Right atrium auricular region (tissue), 2 donors: ENCODE measurements at regions not wholly inside any gene's neighbourhood (a gene's known extent, or its start where the extent isn't known, plus 50 kb on each side); places are given as distances from the start of the nearest gene placed in this dataset.

ENCODE experiments used
- DNase-seq: peaks from one replicate; pipeline ENCODE4 v3.0.0-alpha.2; 2019; ENCODE audit warnings: low spot score
- H3K27ac ChIP-seq, 2 donors: fragments of 200-600 bp; sonication (generic); 1 replicate in 1 of 2; 2 replicates in 1 of 2; pipeline ENCODE4 v1.5.1; 2016 to 2019
- H3K27me3 ChIP-seq, 2 donors: fragments of 200-600 bp; sonication (generic); one replicate each; pipeline versions ENCODE4 v1.5.1 to v1.6.0; 2017 to 2019
- H3K36me3 ChIP-seq: fragments of 200-600 bp; sonication (generic); one replicate; pipeline ENCODE4 v1.5.1; 2016
- H3K4me1 ChIP-seq, 2 donors: fragments of 200-600 bp; sonication (generic); one replicate each; pipeline versions ENCODE4 v1.5.1 to v1.6.0; 2017 to 2019
- H3K4me3 ChIP-seq, 2 donors: fragments of 200-600 bp; sonication (generic); 1 replicate in 1 of 2; 2 replicates in 1 of 2; pipeline ENCODE4 v1.5.1; 2017 to 2019; ENCODE audit warnings: mild to moderate bottlenecking in 1 of 2, moderate library complexity in 1 of 2
- H3K9me3 ChIP-seq, 2 donors: fragments of 200-600 bp; sonication (generic); one replicate each; pipeline ENCODE4 v1.5.1; 2019
- TF ChIP-seq, protein P1 (sequence below), 2 donors: fragments of 200-600 bp; sonication (generic); IDR thresholded peaks; one replicate each; pipeline ENCODE4 v1.5.1; 2019; ENCODE audit warnings: antibody characterized with exemption in 2 of 2

DNA sequence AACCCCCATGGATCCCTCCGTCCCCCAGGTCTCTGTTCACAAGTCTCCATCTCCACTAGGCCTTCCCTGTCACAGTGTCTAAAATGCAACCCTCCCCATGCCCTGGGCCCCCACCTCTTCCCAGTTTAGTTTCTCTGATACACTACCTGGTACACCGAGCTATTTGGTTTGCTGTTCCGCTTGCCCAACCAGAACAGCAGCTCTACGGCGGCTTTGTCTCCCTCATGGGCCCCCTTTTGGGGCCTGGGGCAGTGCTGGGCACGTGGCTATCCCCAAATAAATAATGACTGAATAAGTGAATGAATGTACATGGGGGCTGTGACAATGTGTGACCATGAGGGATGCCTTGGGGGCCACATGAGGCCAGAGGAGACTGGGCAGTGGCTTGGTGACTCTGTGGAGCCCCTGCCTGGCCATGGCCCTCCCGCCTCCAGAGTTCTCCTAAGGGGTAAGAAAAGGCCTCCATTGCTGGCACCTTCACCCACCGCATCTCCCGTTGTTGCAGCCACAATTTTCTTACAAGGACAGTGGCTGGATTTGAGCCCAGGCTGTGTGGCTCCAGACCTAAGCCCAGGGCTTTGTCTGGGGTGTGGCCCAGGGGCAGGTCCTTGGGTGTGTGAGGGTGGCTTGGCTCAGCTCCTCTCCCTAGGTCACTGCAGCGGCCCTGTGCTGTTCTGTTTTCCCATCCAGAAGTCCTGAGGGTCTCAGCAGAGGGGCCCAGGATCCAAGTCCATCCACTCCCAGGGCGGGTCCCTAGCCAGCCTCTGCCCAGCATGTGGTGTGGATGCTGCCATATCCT, 408.5 kb upstream of the SULF2 start:
- no peak overlapping the region for H3K4me3 ChIP-seq
- no peak overlapping the region for H3K27ac ChIP-seq
- H3K4me1 ChIP-seq = no peaks in the 10 kb centered on the region
- TF ChIP-seq, protein P1, sequence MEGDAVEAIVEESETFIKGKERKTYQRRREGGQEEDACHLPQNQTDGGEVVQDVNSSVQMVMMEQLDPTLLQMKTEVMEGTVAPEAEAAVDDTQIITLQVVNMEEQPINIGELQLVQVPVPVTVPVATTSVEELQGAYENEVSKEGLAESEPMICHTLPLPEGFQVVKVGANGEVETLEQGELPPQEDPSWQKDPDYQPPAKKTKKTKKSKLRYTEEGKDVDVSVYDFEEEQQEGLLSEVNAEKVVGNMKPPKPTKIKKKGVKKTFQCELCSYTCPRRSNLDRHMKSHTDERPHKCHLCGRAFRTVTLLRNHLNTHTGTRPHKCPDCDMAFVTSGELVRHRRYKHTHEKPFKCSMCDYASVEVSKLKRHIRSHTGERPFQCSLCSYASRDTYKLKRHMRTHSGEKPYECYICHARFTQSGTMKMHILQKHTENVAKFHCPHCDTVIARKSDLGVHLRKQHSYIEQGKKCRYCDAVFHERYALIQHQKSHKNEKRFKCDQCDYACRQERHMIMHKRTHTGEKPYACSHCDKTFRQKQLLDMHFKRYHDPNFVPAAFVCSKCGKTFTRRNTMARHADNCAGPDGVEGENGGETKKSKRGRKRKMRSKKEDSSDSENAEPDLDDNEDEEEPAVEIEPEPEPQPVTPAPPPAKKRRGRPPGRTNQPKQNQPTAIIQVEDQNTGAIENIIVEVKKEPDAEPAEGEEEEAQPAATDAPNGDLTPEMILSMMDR (IDR thresholded peaks at IDR 0.05) = no peak
- H3K36me3 ChIP-seq = no peaks in the 10 kb centered on the region
- no peaks in the 10 kb centered on the region for H3K9me3 ChIP-seq
- no peak for DNase-seq
- H3K27me3 ChIP-seq = no peaks in the 10 kb centered on the region

DNA sequence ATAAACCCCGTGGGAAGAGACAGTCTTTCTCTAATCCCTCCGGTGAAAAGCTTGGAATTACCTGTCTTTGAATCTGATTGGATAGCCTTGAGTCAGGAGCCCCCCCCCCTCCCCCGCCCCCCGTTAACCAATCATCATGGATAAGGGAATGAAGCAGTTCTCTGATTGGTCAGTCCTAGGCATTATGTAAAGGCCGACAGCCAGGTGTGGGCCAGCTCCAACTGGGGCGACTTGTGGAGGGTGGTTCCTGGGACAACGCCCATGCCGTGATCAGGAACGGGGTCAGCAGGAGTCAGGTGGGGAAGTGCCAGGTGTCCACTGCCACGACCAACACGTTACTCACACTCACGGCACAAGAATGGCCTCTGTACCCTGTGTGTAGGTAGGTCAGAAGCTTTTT, 406.8 kb upstream of the SULF2 start:
- DNase-seq = no peak
- H3K36me3 ChIP-seq = no peaks in the 10 kb centered on the region
- no peaks in the 10 kb centered on the region for H3K9me3 ChIP-seq
- TF ChIP-seq, protein P1 (IDR thresholded peaks at IDR 0.05) = no peak
- H3K4me1 ChIP-seq = no peaks in the 10 kb centered on the region
- H3K27ac ChIP-seq = no peak overlapping the region
- no peak overlapping the region for H3K4me3 ChIP-seq
- no peaks in the 10 kb centered on the region for H3K27me3 ChIP-seq

DNA sequence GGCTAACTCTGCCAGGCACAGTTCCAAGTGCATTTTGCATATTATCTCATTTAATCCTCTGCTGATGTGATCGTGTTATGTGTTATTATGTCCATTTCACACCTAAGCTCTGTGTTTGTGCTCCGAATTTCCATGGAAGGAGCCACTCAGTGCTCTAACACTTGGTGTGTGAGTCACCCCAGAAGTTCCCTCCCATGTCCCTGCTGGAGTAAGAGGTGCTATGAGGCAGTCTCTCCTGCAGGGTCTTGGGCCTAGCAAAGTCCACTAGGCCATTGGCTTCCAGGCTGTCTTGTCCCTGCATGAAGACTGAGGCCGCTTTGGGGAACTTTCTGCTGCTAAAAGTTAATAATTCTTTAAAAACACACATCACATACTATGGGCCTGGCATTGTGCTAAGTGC, 405.9 kb upstream of the SULF2 start:
- TF ChIP-seq, protein P1 (IDR thresholded peaks at IDR 0.05) = no peak
- DNase-seq = no peak
- Histone ChIP-seq H3K4me1 (no peaks in the 10 kb centered on the region), H3K36me3 (no peaks in the 10 kb centered on the region), H3K9me3 (no peaks in the 10 kb centered on the region), H3K27me3 (no peaks in the 10 kb centered on the region), H3K4me3 (no peak overlapping the region), H3K27ac (no peak overlapping the region)

DNA sequence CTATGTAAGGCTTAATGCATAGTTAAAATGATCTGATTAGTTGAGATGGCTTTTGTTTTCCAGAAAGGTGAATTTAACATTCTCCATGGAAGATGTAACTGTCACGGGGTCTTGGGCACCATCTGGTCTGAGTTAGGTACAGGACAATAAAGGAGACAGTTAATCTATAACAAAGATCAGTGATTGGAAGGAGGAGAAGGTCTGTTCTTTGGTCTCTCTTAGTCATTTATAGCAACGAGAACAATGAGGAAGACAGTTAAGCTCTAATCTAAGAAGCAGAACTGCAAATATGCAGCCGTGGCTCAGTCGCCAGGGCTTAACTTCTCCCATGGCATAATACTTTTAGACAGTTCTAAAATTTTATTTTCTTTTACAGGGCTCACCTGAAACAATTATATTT, 405.5 kb upstream of the SULF2 start:
- no peaks in the 10 kb centered on the region for H3K4me1 ChIP-seq
- DNase-seq = no peak
- H3K27ac ChIP-seq = no peak overlapping the region
- H3K36me3 ChIP-seq = no peaks in the 10 kb centered on the region
- H3K9me3 ChIP-seq = no peaks in the 10 kb centered on the region
- H3K27me3 ChIP-seq = no peaks in the 10 kb centered on the region
- TF ChIP-seq, protein P1 (IDR thresholded peaks at IDR 0.05) = no peak
- no peak overlapping the region for H3K4me3 ChIP-seq

DNA sequence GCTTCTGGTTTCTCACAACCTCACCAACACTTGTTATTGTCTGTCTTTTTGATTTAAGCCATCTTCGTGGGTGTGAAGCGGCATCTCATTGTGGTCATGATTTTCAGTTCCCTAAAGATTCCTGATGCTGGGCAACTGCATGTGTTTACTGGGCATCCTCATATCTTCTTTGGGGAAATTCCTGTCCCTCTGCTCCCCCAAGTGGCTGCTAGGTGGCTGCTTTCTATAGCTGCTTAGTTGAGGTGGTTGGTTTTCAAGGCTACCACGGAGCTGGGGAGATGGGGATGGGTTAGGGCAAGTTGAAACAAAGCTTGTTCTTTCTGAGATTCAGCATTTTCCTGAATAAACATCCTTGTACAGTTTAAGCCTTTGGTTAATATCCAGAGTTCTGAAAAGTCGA, 403.9 kb upstream of the SULF2 start:
- Histone ChIP-seq H3K36me3 (no peaks in the 10 kb centered on the region), H3K27ac (no peak overlapping the region), H3K9me3 (no peaks in the 10 kb centered on the region), H3K4me1 (no peaks in the 10 kb centered on the region), H3K27me3 (no peaks in the 10 kb centered on the region), H3K4me3 (no peak overlapping the region)
- DNase-seq = no peak
- TF ChIP-seq, protein P1 (IDR thresholded peaks at IDR 0.05) = no peak

DNA sequence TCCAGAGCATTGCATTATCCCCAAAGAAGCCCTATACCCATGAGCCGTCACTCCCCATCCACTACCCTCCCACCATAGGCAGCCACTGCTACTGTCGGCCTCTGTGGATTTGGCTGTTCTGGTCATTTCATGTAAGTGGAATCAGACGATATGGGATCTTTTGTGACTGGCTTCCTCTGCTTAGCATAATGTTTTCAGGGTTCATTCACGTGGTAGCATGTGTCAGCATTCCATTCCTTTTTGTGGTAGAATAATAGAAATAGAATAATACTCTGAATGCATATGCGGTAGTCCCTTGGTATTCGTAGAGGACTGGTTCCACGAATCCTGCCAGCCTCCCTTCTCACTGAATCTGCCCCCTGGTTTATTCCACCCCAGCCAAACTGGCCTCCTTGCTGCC, 402.6 kb upstream of the SULF2 start:
- Histone ChIP-seq H3K4me1 (no peaks in the 10 kb centered on the region), H3K27me3 (no peaks in the 10 kb centered on the region)
- TF ChIP-seq, protein P1 (IDR thresholded peaks at IDR 0.05) = no peak

More for the DNA sequence above, 402.6 kb upstream of the SULF2 start:
- no peaks in the 10 kb centered on the region for H3K9me3 ChIP-seq
- H3K36me3 ChIP-seq = no peaks in the 10 kb centered on the region
- no peak overlapping the region for H3K4me3 ChIP-seq
- no peak for DNase-seq
- no peak overlapping the region for H3K27ac ChIP-seq
